ENCODE measurements at regions not wholly inside any gene's neighbourhood (a gene's known extent, or its start where the extent isn't known, plus 50 kb on each side); places are given as distances from the start of the nearest gene placed in this dataset.

DNA sequence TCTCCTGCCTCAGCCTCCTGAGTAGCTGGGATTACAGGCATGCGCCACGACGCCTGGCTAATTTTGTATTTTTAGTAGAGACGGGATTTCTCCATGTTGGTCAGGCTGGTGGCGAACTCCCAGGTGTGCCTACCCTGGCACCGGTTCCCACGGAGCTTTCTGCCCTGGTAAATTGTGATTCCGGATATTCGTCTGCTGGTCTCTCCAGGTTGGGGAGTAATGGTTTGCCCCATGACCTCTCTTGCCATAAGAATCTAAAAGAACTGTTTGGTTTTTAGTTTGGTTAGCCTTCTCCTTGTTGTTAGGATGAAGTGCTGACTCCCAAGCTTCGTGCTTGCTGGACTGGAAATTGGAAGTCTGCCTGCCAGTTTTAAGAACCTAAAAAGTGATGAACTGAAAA, 223.8 kb downstream of the BCAS1 start:
- H3K9me3 ChIP-seq = no peaks in the 10 kb centered on the region
- intact Hi-C loops (cut with DNase I) = no loop called here
- no peaks in the 10 kb centered on the region for H3K4me1 ChIP-seq
- no peak overlapping the region for H3K27ac ChIP-seq (replicated peaks in 1 of 4)
- no peak for TF ChIP-seq POLR2AphosphoS5 (IDR thresholded peaks at IDR 0.05)
- TF ChIP-seq, protein P1, sequence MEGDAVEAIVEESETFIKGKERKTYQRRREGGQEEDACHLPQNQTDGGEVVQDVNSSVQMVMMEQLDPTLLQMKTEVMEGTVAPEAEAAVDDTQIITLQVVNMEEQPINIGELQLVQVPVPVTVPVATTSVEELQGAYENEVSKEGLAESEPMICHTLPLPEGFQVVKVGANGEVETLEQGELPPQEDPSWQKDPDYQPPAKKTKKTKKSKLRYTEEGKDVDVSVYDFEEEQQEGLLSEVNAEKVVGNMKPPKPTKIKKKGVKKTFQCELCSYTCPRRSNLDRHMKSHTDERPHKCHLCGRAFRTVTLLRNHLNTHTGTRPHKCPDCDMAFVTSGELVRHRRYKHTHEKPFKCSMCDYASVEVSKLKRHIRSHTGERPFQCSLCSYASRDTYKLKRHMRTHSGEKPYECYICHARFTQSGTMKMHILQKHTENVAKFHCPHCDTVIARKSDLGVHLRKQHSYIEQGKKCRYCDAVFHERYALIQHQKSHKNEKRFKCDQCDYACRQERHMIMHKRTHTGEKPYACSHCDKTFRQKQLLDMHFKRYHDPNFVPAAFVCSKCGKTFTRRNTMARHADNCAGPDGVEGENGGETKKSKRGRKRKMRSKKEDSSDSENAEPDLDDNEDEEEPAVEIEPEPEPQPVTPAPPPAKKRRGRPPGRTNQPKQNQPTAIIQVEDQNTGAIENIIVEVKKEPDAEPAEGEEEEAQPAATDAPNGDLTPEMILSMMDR (IDR thresholded peaks at IDR 0.05) = no peak
- no peak for TF ChIP-seq EP300 (IDR thresholded peaks at IDR 0.05)
- no peak for TF ChIP-seq POLR2A (IDR thresholded peaks at IDR 0.05; ENCODE audit: low read depth)
- no peak overlapping the region for H3K4me3 ChIP-seq
- 98% methylated on average over 10 of the region's 10 CpGs for whole genome bisulfite sequencing
- no peaks in the 10 kb centered on the region for H3K36me3 ChIP-seq
- H3K27me3 ChIP-seq = no peaks in the 10 kb centered on the region
- no peak for DNase-seq (ENCODE audit: extremely low spot score)

- WGBS = 81% methylated on average over 1 of the region's 1 CpG
Observed at GRCh38 chr20:53845980-53846379, 224.4 kb downstream of the BCAS1 start.

DNA sequence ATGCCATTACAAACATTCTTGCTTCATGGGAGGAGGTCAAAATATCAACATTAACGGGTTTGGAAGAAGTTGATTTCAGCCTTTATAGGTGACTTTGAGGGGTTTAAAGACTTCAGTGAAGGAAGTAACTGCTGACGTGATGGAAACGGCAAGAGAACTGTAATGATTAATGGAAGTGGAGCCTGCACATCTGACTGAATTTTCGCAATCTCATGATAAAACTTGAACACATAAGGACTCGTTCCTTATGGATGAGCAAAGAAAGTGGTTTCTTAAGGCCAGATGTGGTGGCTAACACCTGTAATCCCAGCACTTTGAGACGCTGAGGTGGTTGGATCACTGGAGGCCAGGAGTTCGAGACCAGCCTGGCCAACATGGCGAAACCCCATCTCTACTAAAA, 226.1 kb downstream of the BCAS1 start:
- Histone ChIP-seq H3K27ac (replicated peaks in 1 of 4) (no peak overlapping the region), H3K9me3 (no peaks in the 10 kb centered on the region), H3K27me3 (no peaks in the 10 kb centered on the region), H3K4me3 (no peak overlapping the region), H3K36me3 (no peaks in the 10 kb centered on the region), H3K4me1 (peaks cover 0 to 3% (median 0%) of the 10 kb centered on the region in 4 donors)
- 84% methylated on average over 8 of the region's 8 CpGs for WGBS
- TF ChIP-seq, protein P1 (IDR thresholded peaks at IDR 0.05) = no peak
- no peak for DNase-seq (ENCODE audit: extremely low spot score)
- intact Hi-C loops (cut with DNase I) = no loop called here

More at GRCh38 chr20:53845980-53846379, 224.4 kb downstream of the BCAS1 start:
- TF ChIP-seq, protein P1 (IDR thresholded peaks at IDR 0.05) = no peak
- no peak for TF ChIP-seq POLR2AphosphoS5 (IDR thresholded peaks at IDR 0.05)
- TF ChIP-seq POLR2A (IDR thresholded peaks at IDR 0.05; ENCODE audit: low read depth) = no peak
- no peak for TF ChIP-seq EP300 (IDR thresholded peaks at IDR 0.05)
- intact Hi-C loops (cut with DNase I) = no loop called here
- Histone ChIP-seq H3K9me3 (no peaks in the 10 kb centered on the region), H3K36me3 (no peaks in the 10 kb centered on the region), H3K4me1 (no peaks in the 10 kb centered on the region), H3K4me3 (no peak overlapping the region), H3K27ac (replicated peaks in 1 of 4) (no peak overlapping the region), H3K27me3 (no peaks in the 10 kb centered on the region)
- no peak for DNase-seq (ENCODE audit: extremely low spot score)

- Histone ChIP-seq H3K9me3 (no peaks in the 10 kb centered on the region), H3K36me3 (no peaks in the 10 kb centered on the region), H3K27ac (replicated peaks in 1 of 4) (no peak overlapping the region), H3K4me1 (peaks cover 0 to 3% (median 0%) of the 10 kb centered on the region in 4 donors), H3K4me3 (no peak overlapping the region), H3K27me3 (no peaks in the 10 kb centered on the region)
- TF ChIP-seq, protein P1 (IDR thresholded peaks at IDR 0.05) = no peak
- TF ChIP-seq POLR2A (IDR thresholded peaks at IDR 0.05; ENCODE audit: low read depth) (no peak), POLR2AphosphoS5 (IDR thresholded peaks at IDR 0.05) (no peak), EP300 (IDR thresholded peaks at IDR 0.05) (no peak)
- WGBS = 100% methylated on average over 2 of the region's 2 CpGs
- intact Hi-C loops (cut with DNase I) = no loop called here
- no peak for DNase-seq (ENCODE audit: extremely low spot score)
Observed at GRCh38 chr20:53843645-53844044, 226.7 kb downstream of the BCAS1 start.

GRCh38 chr20:53842301-53843099, 227.9 kb downstream of the BCAS1 start:
- 97% methylated on average over 1 of the region's 1 CpG for whole genome bisulfite sequencing
- intact Hi-C loops (cut with DNase I) = no loop called here
- TF ChIP-seq, protein P1 (IDR thresholded peaks at IDR 0.05) = no peak

More at GRCh38 chr20:53842301-53843099, 227.9 kb downstream of the BCAS1 start:
- H3K4me1 ChIP-seq = peaks cover 0 to 3% (median 0%) of the 10 kb centered on the region in 4 donors
- H3K27me3 ChIP-seq = no peaks in the 10 kb centered on the region
- H3K36me3 ChIP-seq = no peaks in the 10 kb centered on the region
- no peak overlapping the region for H3K4me3 ChIP-seq
- DNase-seq (ENCODE audit: extremely low spot score) = no peak
- H3K9me3 ChIP-seq = no peaks in the 10 kb centered on the region
- no peak overlapping the region for H3K27ac ChIP-seq (replicated peaks in 1 of 4)
